CD1c-positive myeloid dendritic cell (primary cell): ENCODE measurements at regions not wholly inside any gene's neighbourhood (a gene's known extent, or its start where the extent isn't known, plus 50 kb on each side); places are given as distances from the start of the nearest gene placed in this dataset.
"Not testable (repeated sequence)": the region's sequence is repeated elsewhere in the genome, so short reads cannot be mapped to it uniquely, and the experiment has no call there.

Source experiments
- DNase-seq: peaks from one replicate; pipeline ENCODE4 v3.0.0-alpha.2; 2016; ENCODE audit errors: extremely low spot score

DNA sequence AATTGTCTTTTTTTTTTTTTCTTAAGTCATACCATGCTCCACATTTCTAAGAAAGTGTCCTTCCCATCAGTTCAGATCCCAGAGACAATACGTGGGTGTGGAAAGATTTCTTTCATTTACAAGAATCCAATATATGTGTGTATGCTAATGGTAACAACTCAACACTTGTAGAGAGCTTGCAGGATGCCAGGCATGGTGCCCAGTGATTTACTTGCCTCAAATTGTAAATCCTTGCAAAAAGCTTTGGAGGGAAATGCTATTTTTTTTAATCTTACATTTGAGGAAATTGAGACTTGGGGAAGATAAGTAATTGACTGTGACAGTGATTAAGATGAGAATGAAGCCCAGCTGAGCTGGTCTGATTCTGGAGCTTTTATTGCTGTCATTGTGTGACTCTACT, 1264.6 kb upstream of the SEL1L start:
- no peak for DNase-seq

DNA sequence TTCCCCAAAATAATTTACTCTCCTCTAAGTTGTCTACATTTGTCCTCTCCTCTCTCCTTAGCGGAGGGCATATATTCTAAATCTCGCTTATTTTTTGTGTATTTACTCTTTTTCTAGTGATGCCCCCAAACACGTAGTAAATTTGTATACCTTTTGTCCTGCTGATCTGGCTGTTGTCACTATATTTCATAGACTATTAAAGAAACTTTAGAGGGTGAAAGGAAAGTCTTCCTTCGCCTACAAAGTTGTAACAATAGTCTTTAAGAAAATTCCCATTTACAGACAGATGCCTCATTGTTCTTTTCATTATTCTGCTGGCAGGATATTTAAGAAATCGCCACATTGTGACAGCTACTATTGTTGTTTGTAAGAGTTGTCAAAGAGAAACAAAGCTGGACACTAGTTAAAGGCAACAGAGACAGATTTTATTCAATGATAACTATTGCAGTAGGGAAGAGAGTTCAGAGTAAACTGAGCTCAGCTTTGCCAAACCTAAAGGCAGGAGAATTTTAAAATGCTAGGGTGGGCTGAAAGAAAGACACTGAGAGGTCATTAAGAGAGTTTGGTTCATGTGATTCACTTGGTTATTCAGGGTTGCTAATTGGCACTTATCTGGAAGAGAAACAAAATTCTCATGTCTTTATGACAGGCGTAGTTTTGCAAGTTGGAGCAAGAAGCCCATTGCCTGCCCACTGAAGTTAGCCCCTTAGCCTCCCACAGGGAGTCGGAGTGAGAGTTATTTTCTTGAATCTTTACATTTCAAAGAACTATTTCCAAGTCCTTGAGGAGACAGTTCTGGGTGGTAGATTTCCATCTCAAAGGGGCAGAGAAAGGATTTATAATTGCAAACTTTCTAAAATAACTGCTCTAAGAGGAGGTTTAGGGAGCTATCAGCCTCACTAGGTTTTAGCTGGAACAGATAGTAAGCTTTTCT, 1272.5 kb upstream of the SEL1L start:
- DNase-seq, result no peak

DNA sequence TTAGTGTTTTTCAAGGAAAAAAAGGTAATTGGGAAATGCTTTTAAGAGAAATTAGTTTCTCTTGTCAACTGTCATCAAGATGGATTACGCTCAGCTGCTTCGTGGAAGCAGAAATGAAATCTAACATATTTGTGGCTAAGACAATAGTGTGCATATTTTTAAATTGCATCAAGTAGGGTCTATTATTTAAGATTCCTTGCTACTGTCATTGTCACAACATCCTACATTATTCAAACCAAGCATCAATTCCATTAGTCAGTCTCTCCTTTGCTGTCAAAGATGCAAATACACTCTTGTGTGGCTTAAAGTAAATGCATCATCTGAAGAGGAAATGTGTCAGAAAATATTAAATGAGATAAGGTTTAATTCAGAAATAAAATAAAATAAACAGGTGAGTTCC, 1277.6 kb upstream of the SEL1L start:
- DNase-seq, result no peak

DNA sequence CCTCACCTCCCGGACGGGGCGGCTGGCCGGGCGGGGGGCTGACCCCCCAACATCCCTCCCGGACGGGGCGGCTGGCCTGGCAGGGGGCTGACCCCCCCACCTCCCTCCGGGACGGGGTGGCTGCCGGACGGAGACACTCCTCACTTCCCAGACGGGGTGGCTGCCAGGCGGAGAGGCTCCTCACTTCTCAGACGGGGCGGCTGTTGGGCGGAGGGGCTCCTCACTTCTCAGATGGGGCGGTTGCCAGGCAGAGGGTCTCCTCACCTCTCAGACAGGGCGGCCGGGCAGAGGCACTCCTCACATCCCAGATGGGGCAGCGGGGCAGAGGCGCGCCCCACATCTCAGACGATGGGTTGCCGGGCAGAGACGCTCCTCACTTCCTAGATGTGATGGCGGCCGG, 1280.7 kb upstream of the SEL1L start:
- not testable (repeated sequence) for DNase-seq

DNA sequence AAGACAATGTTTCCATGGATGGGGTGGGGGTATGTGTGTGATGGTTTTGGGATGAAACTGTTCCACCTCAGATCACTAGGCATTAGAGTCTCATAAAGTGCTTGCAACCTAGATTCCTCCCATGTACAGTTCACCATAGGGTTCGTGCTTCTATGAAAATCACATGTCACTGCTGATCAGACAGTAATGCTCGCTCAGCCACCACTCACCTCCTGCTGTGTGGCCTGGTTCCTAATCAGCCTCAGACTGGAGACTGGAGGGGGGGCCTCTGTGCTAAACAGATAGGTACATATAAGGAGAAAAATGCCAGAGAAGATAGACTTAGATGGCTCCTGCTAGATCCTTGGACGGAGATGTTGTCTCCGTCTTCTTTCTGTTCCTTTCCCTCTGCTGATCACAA, 1296.9 kb upstream of the SEL1L start:
- DNase-seq, result no peak

DNA sequence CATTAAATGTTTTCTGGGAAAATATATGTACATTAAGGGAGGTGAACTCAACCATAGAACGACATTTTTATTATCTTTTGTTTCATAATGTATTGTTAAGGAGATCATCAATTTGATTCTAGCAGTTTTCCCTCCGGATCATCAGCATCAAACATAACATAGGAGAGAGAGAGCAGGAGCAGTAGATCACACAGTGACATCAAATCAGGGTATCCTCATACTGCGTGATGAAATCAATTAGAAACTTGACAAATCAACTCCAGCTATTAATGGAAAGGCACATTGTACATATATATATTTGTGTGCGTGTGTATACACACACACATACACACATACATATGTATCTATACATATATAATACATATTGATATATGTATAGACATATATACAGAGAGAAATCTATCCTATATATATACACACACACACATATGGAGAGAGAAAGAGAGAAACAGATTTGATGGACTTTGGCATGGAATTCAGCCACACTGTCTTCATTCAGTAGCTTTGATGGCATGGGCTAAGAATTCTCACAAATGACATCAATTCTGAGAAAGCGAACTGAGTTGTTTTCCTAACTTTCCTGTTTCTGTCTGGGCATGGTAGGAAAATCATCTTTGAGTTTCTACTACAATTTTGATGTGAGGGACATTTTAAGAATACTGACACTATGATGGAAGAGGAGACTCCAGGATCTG, 1302.8 kb upstream of the SEL1L start:
- DNase-seq, result no peak

DNA sequence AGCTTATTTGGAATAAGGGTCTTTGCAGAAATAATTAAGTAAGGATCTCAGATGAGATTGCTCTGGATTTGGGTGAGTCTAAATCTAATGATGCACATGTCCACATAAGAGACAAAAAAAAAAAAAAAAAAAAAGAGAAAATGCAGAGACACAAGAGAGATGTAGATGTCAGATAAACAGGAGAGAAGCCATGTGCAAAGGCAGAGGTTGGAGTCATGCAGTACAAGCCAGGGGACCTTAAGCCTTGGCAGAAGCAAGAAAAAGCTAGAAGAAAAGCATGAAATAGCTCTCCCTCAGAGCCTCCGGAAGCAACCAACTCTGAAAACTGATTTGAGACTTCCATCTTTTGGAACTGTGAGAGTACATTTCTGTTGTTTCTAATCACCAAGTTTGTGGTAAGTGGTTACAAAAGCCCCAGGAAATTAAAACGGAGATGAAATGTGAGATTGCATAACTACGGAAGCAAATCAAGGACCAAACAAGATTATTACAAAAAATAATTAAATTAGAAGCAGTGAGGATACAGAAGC, 1304.0 kb upstream of the SEL1L start:
- no peak for DNase-seq

DNA sequence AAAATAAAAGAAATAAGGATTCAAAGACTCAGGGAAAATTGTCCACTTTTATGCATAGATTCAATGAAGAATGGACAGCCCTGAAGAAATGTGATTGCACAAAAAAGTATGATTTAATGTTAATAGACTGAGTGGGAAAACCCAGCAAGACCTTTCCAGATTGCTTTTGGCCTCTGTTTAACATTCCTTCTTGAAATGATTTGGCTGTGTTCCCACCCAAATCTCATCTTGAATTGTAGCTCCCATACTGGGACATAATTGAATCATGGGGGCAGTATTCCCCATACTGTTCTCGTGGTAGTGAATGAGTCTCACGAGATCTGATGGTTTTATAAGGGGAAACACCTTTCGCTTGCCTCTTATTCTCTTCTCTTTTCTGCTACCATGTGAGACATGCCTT, 1316.9 kb upstream of the SEL1L start:
- no peak for DNase-seq

DNA sequence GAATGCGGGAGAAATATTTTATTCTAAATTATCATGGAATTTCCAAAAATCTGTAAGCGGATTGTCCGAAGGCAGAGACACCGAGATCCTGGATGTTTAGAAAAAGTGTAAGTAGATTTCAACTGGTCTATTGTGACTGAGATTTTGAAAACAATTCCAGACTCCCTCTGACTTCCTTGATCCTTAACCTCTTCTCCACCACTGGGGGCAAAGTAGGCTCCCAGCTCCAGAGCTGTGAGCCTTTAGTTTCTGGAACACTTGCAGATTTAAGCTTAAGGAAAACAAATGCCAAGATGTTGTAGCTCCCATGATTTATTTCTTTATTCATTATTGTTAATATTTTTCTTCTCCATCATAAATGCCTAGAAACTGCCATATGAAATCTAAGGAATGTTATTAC, 1320.5 kb upstream of the SEL1L start:
- DNase-seq, result no peak

DNA sequence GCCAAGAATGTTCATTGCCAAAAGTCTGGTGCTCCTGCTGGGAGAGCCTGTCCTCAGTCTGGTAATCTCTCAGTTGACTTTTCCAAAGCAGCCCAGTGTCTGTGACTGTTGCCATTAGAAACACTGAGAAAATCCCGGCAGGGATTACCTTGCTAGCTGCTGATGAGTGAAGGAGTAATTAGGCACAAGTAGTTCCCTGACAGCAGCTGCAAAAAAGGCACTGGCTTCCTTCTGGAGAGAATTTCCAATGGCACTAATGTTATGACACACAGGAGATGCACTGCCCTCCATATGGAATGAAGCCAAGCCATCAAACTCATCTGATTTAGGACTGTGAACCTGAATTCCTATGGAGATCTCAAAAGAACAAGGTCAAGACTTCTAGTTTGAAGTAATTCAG, 1321.2 kb upstream of the SEL1L start:
- no peak for DNase-seq

DNA sequence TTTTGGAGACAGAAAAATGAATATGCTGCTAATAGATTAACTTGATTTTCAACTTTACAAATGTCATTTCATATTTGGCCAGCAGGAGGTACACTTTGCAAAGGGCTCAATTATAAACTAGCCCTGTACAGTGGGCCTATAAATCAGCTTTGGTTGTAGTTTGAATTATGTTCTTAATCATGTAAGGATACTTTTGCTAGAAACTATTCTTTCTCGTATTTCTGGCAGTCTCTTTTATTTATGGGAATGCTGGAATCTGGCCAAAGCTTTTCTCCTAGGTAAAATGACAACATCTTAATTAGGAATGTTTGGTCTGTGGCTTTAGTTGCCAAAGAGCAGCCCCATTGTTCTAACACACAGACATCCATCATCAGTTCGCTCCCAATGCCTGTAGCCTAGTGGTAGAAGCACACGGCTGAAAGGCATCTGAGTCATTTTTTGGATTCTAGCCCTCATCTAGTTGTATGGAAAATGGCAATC, 1322.3 kb upstream of the SEL1L start:
- no peak for DNase-seq

DNA sequence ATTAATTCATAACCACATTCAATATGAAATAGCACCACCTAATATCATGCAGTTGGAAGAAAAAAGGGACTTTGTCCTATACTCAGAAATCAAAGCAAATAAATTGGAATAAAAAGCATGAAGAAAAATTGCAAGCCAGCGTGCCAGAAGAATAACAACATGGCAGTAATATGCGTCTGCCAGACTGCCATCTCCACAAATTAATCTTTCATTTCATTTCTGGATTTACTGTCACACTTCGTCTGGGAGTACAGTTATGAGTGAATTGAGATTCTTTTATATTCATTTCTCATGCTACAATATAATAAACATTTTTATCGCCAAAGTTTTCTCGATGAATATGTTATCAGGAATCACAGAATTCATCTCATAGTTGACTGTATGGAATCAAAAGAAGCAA, 1327.7 kb upstream of the SEL1L start:
- no peak for DNase-seq

DNA sequence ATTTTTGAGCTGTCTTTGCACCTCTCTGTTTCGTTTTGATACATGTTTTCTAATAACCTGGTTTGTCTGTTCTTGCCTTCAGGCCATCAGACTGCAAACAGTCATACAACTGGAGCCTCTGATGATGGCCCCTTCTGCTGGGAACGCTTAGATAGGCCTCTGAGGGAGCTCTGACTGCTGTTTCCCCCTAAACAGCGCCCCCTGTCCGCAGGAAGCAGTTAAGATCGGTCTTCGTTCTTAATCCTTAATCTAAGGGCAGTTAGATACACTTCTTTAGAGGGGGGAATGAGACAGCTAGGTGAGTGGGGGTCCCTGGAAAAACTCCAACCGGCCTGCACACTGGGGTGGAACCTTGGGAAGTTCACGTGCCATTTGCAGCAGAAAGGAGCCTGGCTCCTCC, 1338.8 kb upstream of the SEL1L start:
- no peak for DNase-seq

DNA sequence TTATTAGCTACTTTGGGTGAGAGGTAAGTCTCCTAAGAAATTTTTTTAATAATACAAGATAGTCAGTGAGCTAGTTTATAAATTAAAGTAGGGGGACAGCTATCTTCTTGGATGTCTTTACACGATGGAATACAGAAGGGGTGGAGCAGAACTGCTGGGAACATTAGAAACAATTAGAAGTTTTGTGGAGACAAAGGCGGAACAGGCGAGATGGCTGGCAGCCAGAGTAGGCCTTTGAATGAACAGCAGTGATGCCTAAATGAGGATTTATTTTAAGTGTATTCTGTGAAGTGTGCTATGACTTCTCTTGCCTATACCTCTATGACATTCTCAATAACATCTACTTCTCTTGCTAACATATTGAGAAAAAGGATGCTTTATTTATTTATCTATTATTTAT, 1345.3 kb upstream of the SEL1L start:
- DNase-seq, result no peak

DNA sequence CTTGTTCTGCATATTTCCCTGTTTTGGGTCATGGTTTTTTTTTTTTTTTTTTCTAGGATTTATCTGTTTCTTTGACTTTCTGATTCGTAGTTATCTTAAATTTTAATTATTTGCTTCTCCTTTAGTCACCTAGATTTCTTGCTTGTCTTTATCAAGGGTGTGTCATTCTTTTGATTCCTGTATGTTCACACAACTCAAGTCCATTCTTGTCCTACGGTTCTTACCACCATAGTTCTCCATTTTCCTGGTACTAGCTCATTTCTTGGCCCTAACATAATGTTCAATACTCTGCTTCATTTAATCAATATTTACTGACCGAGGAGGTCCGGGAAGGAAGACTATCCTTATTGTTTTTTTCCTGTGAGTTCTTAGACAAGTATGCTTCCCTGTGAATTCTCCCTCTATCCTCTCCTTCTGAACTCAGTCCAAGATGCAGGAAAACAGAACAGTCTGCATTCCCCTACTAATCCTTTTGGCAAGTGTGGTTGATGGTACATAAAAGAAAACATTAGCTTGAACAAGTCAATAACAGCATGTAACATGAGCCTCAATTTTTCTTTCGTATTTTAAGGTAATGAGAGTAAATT, 1346.4 kb upstream of the SEL1L start:
- DNase-seq, result no peak

DNA sequence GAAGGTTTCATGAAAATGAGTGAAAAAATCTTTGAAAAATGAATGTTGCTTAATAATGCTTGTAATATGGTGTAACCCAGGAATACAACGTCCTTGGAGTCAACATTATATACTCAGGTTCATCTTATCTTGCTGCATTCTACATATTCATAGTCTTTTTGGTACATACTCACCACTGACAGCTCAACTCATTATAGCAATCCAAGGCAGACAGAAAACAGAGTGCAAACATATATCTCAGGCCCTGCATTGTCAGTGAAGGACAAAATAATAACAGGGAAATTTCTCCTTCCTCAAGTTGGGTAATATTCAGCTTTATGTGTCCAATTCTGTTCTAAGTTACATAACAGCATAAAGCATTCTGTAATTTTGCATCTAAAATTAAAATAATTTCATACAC, 1353.0 kb upstream of the SEL1L start:
- DNase-seq, result no peak

DNA sequence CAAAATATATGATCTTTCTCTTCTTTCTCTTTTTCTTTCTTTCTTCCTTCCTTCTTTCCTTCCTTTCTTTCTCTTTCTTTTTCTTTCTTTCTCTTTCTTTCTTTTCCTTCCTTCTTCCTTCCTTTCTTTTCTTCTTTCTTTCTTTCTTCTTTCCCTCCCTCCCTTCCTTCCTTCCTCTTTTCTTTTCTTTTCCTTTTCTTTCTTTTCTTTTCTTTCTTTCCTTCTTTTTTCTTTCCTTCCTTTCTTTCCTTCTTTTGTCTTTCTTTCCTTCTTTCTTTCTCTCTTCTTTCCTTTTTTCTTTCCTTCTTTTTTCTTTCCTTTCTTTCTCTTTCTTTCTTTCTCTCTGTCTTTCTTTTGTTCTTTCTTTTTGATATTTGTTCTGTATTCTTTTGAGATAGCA, 1356.0 kb upstream of the SEL1L start:
- DNase-seq, result no peak

DNA sequence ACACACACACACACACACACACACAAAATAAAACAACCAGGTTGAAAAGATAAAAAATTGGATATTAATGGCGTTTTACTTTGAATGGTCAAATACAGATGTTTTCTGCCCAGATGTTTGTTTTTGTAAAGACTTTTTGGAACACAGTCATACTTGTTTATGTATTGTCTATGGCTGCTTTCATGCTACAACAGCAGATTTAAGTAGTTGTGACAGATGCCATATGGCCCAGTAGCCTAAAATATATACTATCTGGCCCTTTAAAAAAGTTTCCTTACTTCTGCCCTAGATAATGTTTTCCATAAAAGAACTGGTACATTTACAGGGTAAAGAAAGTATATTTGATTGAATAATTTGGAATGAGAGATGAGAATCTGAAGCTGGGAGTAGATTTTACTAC, 1362.8 kb upstream of the SEL1L start:
- no peak for DNase-seq

DNA sequence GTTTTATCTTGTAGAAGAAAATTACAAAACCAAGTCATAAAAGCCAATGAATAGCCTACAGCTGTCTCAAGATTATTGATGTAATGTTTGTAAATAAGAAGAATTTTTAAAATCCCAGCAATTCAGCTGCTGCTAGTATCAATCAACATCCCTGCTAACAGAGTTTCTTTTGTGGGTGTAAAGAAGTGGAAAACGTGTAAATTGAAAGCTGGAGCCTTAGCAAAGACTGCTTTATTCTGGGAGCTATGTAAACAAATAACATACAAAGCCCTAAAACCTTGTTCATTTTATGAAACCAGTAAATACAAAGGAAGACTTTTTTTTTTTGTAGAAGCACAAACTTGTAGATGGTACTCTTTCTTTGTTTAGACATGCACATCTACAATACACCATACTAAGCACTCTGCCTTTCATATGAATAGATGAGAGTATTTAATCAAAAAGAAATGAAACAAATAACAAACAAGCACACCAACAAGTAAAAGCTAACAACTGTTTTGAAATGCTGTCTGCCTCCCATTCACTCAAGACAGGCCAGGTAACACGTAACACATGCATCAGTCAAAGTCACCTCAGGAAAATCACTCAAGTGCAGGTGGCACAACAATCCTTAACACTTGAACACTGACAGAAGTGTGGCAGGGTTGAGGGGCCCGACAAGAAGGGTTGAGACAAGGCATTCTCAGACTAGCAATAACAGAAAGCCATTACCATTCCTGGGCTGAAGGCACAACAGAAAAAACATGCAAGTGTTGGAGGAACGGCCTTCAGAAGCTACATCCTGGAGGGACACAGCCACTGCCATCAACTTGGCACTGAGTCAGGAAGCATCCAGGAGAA, 1364.0 kb upstream of the SEL1L start:
- DNase-seq, result no peak

DNA sequence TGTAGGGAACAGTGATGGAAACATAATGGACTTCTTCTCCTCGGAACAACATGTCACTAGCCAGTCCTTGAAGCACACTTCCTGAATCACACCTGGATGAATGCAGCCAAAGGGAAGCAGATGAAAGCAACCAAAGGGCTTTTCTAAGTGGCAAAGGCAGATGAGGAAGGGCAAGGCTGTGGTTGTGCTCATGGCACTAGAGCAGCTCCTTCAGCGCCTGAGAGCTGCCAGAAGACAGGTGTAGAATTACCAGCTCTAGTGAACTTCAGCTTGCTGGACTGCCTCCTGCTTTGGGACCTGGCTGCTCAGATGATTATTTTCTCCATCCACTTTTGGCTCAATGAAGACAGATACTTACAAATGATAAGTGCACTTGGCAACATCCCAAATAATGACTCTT, 1372.1 kb upstream of the SEL1L start:
- DNase-seq, result no peak

DNA sequence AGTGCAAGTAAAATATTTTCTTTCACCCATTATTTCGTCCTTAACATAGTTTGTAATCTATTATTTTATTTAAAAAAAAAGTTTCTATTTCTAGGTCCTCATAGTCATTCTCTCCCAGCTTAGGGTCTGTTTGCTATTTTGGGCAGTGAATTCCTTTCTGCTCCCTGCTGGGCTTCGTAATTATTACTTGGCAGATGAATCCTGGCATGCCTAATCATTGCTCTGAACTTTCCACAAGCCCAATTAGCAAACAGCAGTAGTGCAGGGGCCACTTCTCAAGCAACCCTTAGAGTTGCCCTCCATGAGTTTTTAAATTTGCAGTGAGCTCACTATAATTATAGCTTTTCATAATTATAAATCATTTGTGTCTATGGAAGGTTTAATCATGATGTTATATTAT, 1378.3 kb upstream of the SEL1L start:
- no peak for DNase-seq

DNA sequence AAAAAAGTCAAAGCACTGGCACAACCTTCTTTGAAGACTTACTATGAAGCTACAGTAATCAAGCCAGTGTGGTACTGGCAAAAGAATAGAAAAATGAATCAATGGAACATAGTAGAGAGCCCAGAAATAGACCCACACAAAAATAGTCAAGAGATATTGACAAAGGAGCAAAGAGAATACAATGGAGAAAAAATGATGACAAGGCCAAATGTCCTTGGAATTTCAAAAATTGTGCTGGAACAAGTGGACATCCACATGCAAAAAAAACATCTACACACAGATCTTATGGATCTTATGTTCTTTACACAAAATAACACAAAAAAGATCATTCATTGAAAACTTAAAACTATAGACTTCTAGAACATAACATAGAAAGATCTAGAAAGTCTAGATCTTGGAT, 1379.7 kb upstream of the SEL1L start:
- no peak for DNase-seq
